ENCODE measurements at regions not wholly inside any gene's neighbourhood (a gene's known extent, or its start where the extent isn't known, plus 50 kb on each side); places are given as distances from the start of the nearest gene placed in this dataset.

DNA sequence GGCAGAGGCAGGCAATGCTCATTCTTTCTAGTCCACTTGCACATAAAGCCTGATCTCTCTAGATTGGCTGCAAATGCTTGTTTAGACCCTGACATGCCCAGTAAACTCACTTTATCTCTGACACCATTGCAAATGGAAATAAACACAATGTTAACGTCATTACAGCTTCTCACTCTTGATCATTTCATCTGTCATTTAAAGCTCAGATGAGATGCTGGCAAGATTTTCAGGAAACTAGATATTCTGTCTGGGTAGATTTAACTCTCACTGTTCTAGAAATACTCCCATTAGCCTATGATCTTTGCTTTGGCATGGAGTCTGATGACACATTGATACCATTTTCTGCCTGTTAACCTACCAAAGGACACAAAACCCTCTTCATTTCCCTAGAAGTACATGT, 320.7 kb upstream of the HNRNPA3 start:
- TF ChIP-seq, protein P1, sequence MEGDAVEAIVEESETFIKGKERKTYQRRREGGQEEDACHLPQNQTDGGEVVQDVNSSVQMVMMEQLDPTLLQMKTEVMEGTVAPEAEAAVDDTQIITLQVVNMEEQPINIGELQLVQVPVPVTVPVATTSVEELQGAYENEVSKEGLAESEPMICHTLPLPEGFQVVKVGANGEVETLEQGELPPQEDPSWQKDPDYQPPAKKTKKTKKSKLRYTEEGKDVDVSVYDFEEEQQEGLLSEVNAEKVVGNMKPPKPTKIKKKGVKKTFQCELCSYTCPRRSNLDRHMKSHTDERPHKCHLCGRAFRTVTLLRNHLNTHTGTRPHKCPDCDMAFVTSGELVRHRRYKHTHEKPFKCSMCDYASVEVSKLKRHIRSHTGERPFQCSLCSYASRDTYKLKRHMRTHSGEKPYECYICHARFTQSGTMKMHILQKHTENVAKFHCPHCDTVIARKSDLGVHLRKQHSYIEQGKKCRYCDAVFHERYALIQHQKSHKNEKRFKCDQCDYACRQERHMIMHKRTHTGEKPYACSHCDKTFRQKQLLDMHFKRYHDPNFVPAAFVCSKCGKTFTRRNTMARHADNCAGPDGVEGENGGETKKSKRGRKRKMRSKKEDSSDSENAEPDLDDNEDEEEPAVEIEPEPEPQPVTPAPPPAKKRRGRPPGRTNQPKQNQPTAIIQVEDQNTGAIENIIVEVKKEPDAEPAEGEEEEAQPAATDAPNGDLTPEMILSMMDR (IDR thresholded peaks at IDR 0.05) = no peak
- TF ChIP-seq POLR2A (IDR thresholded peaks at IDR 0.05) = no peak

Measured in Peyer's patch (tissue), 4 donors.